ENCODE measurements at regions not wholly inside any gene's neighbourhood (a gene's known extent, or its start where the extent isn't known, plus 50 kb on each side); places are given as distances from the start of the nearest gene placed in this dataset.

- DNase-seq (ENCODE audit: low read depth): no peak
- no peak for TF ChIP-seq CTCF (IDR thresholded peaks at IDR 0.05; ENCODE audit: control insufficient read depth, extremely low read depth, insufficient read depth)
- no peak overlapping the region for H3K4me3 ChIP-seq (ENCODE audit: low read depth, low read length)
Measured at GRCh38 chr1:229031061-229031460, 239.8 kb upstream of the RAB4A start.

- H3K4me3 ChIP-seq (ENCODE audit: low read depth, low read length): no peak overlapping the region
- TF ChIP-seq CTCF (IDR thresholded peaks at IDR 0.05; ENCODE audit: control insufficient read depth, extremely low read depth, insufficient read depth): no peak
- no peak for DNase-seq (ENCODE audit: low read depth)
Measured at GRCh38 chr1:229031481-229032341, 239.2 kb upstream of the RAB4A start.

GRCh38 chr1:229032375-229032774 lies 238.5 kb upstream of the RAB4A start:
- TF ChIP-seq CTCF (IDR thresholded peaks at IDR 0.05; ENCODE audit: control insufficient read depth, extremely low read depth, insufficient read depth): no peak
- H3K4me3 ChIP-seq (ENCODE audit: low read depth, low read length): no peak overlapping the region
- no peak for DNase-seq (ENCODE audit: low read depth)

GRCh38 chr1:229033480-229033879 lies 237.4 kb upstream of the RAB4A start:
- no peak for DNase-seq (ENCODE audit: low read depth)
- H3K4me3 ChIP-seq (ENCODE audit: low read depth, low read length): no peak overlapping the region
- TF ChIP-seq CTCF (IDR thresholded peaks at IDR 0.05; ENCODE audit: control insufficient read depth, extremely low read depth, insufficient read depth): no peak

- TF ChIP-seq CTCF (IDR thresholded peaks at IDR 0.05; ENCODE audit: control insufficient read depth, extremely low read depth, insufficient read depth): no peak
- H3K4me3 ChIP-seq (ENCODE audit: low read depth, low read length): no peak overlapping the region
- DNase-seq (ENCODE audit: low read depth): no peak
Measured at GRCh38 chr1:229034342-229034741, 236.6 kb upstream of the RAB4A start.

- no peak overlapping the region for H3K4me3 ChIP-seq (ENCODE audit: low read depth, low read length)
- DNase-seq (ENCODE audit: low read depth): no peak
- no peak for TF ChIP-seq CTCF (IDR thresholded peaks at IDR 0.05; ENCODE audit: control insufficient read depth, extremely low read depth, insufficient read depth)
Measured at GRCh38 chr1:229035054-229035747, 235.7 kb upstream of the RAB4A start.
